A673 (cell line): ENCODE measurements at regions not wholly inside any gene's neighbourhood (a gene's known extent, or its start where the extent isn't known, plus 50 kb on each side); places are given as distances from the start of the nearest gene placed in this dataset.

Experiments
- BruUV-seq: library from RNA; stranded (reverse); fragments of 400-500 nt; replicated peaks from 2 replicates; lab custom pipeline; 2021; lab: Mats Ljungman, UMichigan
- CTCF ChIA-PET: fragments of 300-600 bp; sonication (Branson Sonifier 250); formaldehyde crosslinking; loops from one replicate; lab custom pipeline; 2022; ENCODE audit warnings: antibody characterized with exemption; lab: Charles Lee
- POLR2A ChIA-PET: fragments of 300-600 bp; sonication (Branson Sonifier 250); formaldehyde crosslinking; loops from one replicate; lab custom pipeline; 2022; ENCODE audit warnings: antibody characterized with exemption; ENCODE audit not compliant: low non-redundant PET; lab: Charles Lee
- DNase-seq: peaks from one replicate; pipeline ENCODE4 v3.0.0-alpha.2; 2015; ENCODE audit warnings: low spot score
- H3K27ac ChIP-seq: fragments of 200-600 bp; sonication (generic); 2 replicates; pipeline ENCODE4 v1.5.1; 2016; ENCODE audit warnings: mixed run types, low read depth, mild to moderate bottlenecking, mixed read lengths, antibody characterized with exemption, low read length; ENCODE audit not compliant: poor library complexity, severe bottlenecking
- H3K27me3 ChIP-seq: fragments of 200-600 bp; sonication (generic); replicated peaks from 2 replicates; pipeline ENCODE4 v1.6.1; 2017; ENCODE audit warnings: mixed run types, low read depth, mild to moderate bottlenecking, mixed read lengths, antibody characterized with exemption, low read length; ENCODE audit not compliant: insufficient read depth, poor library complexity
- H3K36me3 ChIP-seq: fragments of 200-600 bp; sonication (generic); 2 replicates; pipeline ENCODE4 v1.6.1; 2016; ENCODE audit warnings: mixed run types, mild to moderate bottlenecking, mixed read lengths, antibody characterized with exemption, low read length; ENCODE audit not compliant: insufficient read depth, poor library complexity, severe bottlenecking
- H3K4me1 ChIP-seq: fragments of 200-600 bp; sonication (generic); 2 replicates; pipeline ENCODE4 v1.6.1; 2017; ENCODE audit warnings: mixed run types, mild to moderate bottlenecking, mixed read lengths, antibody characterized with exemption, low read length; ENCODE audit not compliant: insufficient read depth, poor library complexity, severe bottlenecking
- H3K4me3 ChIP-seq: fragments of 200-600 bp; sonication (generic); 2 replicates; pipeline ENCODE4 v1.5.1; 2016; ENCODE audit warnings: low read depth, mixed run types, mild to moderate bottlenecking, mixed read lengths, low read length; ENCODE audit not compliant: poor library complexity, severe bottlenecking
- H3K9me3 ChIP-seq: fragments of 200-600 bp; sonication (generic); 2 replicates; pipeline ENCODE4 v1.6.1; 2016; ENCODE audit warnings: mixed run types, low read depth, mild to moderate bottlenecking, mixed read lengths, antibody characterized with exemption, low read length; ENCODE audit not compliant: poor library complexity, severe bottlenecking
- EZH2 ChIP-seq: fragments of 200-600 bp; sonication (generic); IDR thresholded peaks from 2 replicates; pipeline ENCODE4 v1.6.1; 2017; ENCODE audit warnings: borderline replicate concordance, low read depth, mild to moderate bottlenecking, mixed read lengths, antibody characterized with exemption, low read length; ENCODE audit not compliant: poor library complexity, severe bottlenecking
- intact Hi-C: fragments of 100-400 bp; cut with micrococcal nuclease; formaldehyde crosslinking; loops from one replicate; pipeline ENCODE4 v1.10.0; 2022; ENCODE audit not compliant: unreplicated experiment
- TF ChIP-seq, protein P1 (sequence below): fragments of 300-800, 200-600 bp; sonication (generic); conservative IDR thresholded peaks from 2 replicates; pipeline ENCODE4 v1.5.1; 2017; ENCODE audit warnings: low read depth, mild to moderate bottlenecking, antibody characterized with exemption, low read length, moderate library complexity, mixed read lengths

GRCh38 chr6:14305131-14305530 is 187.6 kb downstream of the CD83 start:
- BruUV-seq: no TSS peak
- ChIA-PET CTCF (no interaction called here), POLR2A (interaction anchor here (0.7 kb wide), 1 partner anchor 1339 kb away, joined by 5 read pairs; no protein-coding TSS in a partner anchor)
- intact Hi-C loops: no loop called here
- Histone ChIP-seq H3K27ac (no peak overlapping the region), H3K9me3 (no peaks in the 10 kb centered on the region), H3K36me3 (no peaks in the 10 kb centered on the region), H3K4me3 (no peak overlapping the region), H3K27me3 (no peaks in the 10 kb centered on the region), H3K4me1 (peaks cover 5% of the 10 kb centered on the region)
- TF ChIP-seq, protein P1, sequence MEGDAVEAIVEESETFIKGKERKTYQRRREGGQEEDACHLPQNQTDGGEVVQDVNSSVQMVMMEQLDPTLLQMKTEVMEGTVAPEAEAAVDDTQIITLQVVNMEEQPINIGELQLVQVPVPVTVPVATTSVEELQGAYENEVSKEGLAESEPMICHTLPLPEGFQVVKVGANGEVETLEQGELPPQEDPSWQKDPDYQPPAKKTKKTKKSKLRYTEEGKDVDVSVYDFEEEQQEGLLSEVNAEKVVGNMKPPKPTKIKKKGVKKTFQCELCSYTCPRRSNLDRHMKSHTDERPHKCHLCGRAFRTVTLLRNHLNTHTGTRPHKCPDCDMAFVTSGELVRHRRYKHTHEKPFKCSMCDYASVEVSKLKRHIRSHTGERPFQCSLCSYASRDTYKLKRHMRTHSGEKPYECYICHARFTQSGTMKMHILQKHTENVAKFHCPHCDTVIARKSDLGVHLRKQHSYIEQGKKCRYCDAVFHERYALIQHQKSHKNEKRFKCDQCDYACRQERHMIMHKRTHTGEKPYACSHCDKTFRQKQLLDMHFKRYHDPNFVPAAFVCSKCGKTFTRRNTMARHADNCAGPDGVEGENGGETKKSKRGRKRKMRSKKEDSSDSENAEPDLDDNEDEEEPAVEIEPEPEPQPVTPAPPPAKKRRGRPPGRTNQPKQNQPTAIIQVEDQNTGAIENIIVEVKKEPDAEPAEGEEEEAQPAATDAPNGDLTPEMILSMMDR: no peak
- TF ChIP-seq EZH2: no peak
- DNase-seq: no peak

- Histone ChIP-seq H3K4me3 (no peak overlapping the region), H3K36me3 (no peaks in the 10 kb centered on the region), H3K9me3 (no peaks in the 10 kb centered on the region), H3K4me1 (peaks cover 5% of the 10 kb centered on the region), H3K27ac (no peak overlapping the region), H3K27me3 (no peaks in the 10 kb centered on the region)
- POLR2A ChIA-PET: interaction anchor here (0.7 kb wide), 1 partner anchor 1338 kb away, joined by 5 read pairs; no protein-coding TSS in a partner anchor
- TF ChIP-seq EZH2: no peak
- TF ChIP-seq, protein P1: no peak
- intact Hi-C loops: no loop called here
- no TSS peak for BruUV-seq
- CTCF ChIA-PET: no interaction called here
- DNase-seq: no peak
These were observed 188.1 kb downstream of the CD83 start for GRCh38 chr6:14305624-14306023.

- DNase-seq: no peak
- no peak overlapping the region for H3K27ac ChIP-seq
- TF ChIP-seq, protein P1: no peak
- no peak for TF ChIP-seq EZH2
- H3K4me3 ChIP-seq: no peak overlapping the region
- no TSS peak for BruUV-seq
- H3K4me1 ChIP-seq: peaks cover 5% of the 10 kb centered on the region
- POLR2A ChIA-PET: no interaction called here
- no peaks in the 10 kb centered on the region for H3K36me3 ChIP-seq
- CTCF ChIA-PET: no interaction called here
- intact Hi-C loops: no loop called here
- H3K27me3 ChIP-seq: no peaks in the 10 kb centered on the region
- no peaks in the 10 kb centered on the region for H3K9me3 ChIP-seq
These were observed 188.8 kb downstream of the CD83 start for GRCh38 chr6:14306151-14306906.
